ENCODE measurements at regions not wholly inside any gene's neighbourhood (a gene's known extent, or its start where the extent isn't known, plus 50 kb on each side); places are given as distances from the start of the nearest gene placed in this dataset.

GRCh38 chr2:125566422-125566821, 1089.5 kb upstream of the GYPC start:
- Histone ChIP-seq H3K4me2 (no peak overlapping the region), H3K27ac (ENCODE audit: low read depth) (no peak overlapping the region), H3K9me2 (ENCODE audit: insufficient read depth) (peaks cover 13% of the 10 kb centered on the region; the same call in 1 of the 2 replicates), H2AFZ (no peak overlapping the region), H3F3A (replicated peaks; ENCODE audit: low read depth) (no peaks in the 10 kb centered on the region), H3K79me2 (replicated peaks; ENCODE audit: insufficient read depth) (no peaks in the 10 kb centered on the region), H4K20me1 (replicated peaks; ENCODE audit: insufficient read depth) (no peaks in the 10 kb centered on the region), H3K36me3 (ENCODE audit: insufficient read depth) (no peaks in the 10 kb centered on the region), H3K4me1 (ENCODE audit: insufficient read depth) (no peaks in the 10 kb centered on the region), H3K4me3 (no peak overlapping the region), H3K27me3 (ENCODE audit: insufficient read depth) (no peaks in the 10 kb centered on the region)
- H3K4me3 Mint-ChIP-seq: no peak overlapping the region
- no peaks in the 10 kb centered on the region for H3K36me3 Mint-ChIP-seq (ENCODE audit: low read depth)
- TF ChIP-seq ETS1 (IDR thresholded peaks at IDR 0.05): no peak
- TF ChIP-seq EZH2phosphoT487 (IDR thresholded peaks at IDR 0.05; ENCODE audit: unreplicated experiment): no peak
- TF ChIP-seq STAT1 (IDR thresholded peaks at IDR 0.05; ENCODE audit: unreplicated experiment): no peak
- no peak for TF ChIP-seq ZNF114 (CRISPR knock-in tag; IDR thresholded peaks at IDR 0.05)
- no peak for TF ChIP-seq ZNF331 (CRISPR knock-in tag; IDR thresholded peaks at IDR 0.05; ENCODE audit: low read depth)
- no peak for TF ChIP-seq REST (IDR thresholded peaks at IDR 0.05; ENCODE audit: unreplicated experiment)
- no peak for TF ChIP-seq ZNF462 (CRISPR knock-in tag; IDR thresholded peaks at IDR 0.05)
- no peak for TF ChIP-seq POLR2AphosphoS5 (IDR thresholded peaks at IDR 0.05; ENCODE audit: low read depth)
- no peak for TF ChIP-seq NANOG (IDR thresholded peaks at IDR 0.05; ENCODE audit: borderline replicate concordance)
- TF ChIP-seq EZH2 (IDR thresholded peaks at IDR 0.05; ENCODE audit: low read depth, unreplicated experiment): no peak
- TF ChIP-seq JUNB (IDR thresholded peaks at IDR 0.05; ENCODE audit: unreplicated experiment): no peak
- TF ChIP-seq CTCF (conservative IDR thresholded peaks at IDR 0.05; ENCODE audit: low read depth in 2 of 2): no peak
- no peak for TF ChIP-seq CREB1 (CRISPR knock-in tag; IDR thresholded peaks at IDR 0.05; ENCODE audit: low read depth)
- H3K27me3 Mint-ChIP-seq (ENCODE audit: insufficient read depth, low read depth, poor library complexity): no peaks in the 10 kb centered on the region
- H3K4me1 Mint-ChIP-seq: peaks cover 17% of the 10 kb centered on the region; the same call in 2 of the 3 replicates
- H3K27ac Mint-ChIP-seq: no peak overlapping the region
- no peaks in the 10 kb centered on the region; the same call in 2 of the 3 replicates for H3K9me3 Mint-ChIP-seq
- ATAC-seq (no peak), DNase-seq (ENCODE audit: low spot score) (peak; percentile 2)
